ENCODE measurements at regions not wholly inside any gene's neighbourhood (a gene's known extent, or its start where the extent isn't known, plus 50 kb on each side); places are given as distances from the start of the nearest gene placed in this dataset.
"Not testable (repeated sequence)": the region's sequence is repeated elsewhere in the genome, so short reads cannot be mapped to it uniquely, and the experiment has no call there.

- CTCF ChIA-PET: interaction anchor here (1.0 kb wide), 1 partner anchor 11 kb away, joined by 4 read pairs; no protein-coding TSS in a partner anchor
- no peak for DNase-seq
- Mint-ChIP-seq H3K4me3 (no peak overlapping the region), H3K9me3 (ENCODE audit: low read depth) (no peaks in the 10 kb centered on the region), H3K27ac (no peak overlapping the region), H3K36me3 (ENCODE audit: low read depth) (no peaks in the 10 kb centered on the region), H3K4me1 (no peaks in the 10 kb centered on the region), H3K27me3 (peaks cover 9% of the 10 kb centered on the region)
- intact Hi-C loops (cut with DNase I, micrococcal nuclease): no loop called here
- POLR2A ChIA-PET: interaction anchor here (0.6 kb wide), 1 partner anchor 1192 kb away, joined by 3 read pairs; no protein-coding TSS in a partner anchor
- no peak for ATAC-seq
Measured at GRCh38 chr10:2885288-2886278, 181.8 kb upstream of the PFKP start.

- H3K36me3 Mint-ChIP-seq (ENCODE audit: low read depth); H3K27ac Mint-ChIP-seq; H3K4me3 Mint-ChIP-seq; POLR2A ChIA-PET; H3K4me1 Mint-ChIP-seq; H3K27me3 Mint-ChIP-seq; H3K9me3 Mint-ChIP-seq (ENCODE audit: low read depth); intact Hi-C loops (cut with DNase I, micrococcal nuclease); CTCF ChIA-PET; ATAC-seq; DNase-seq: not testable (repeated sequence)
Measured at GRCh38 chr10:2883983-2884540, 183.3 kb upstream of the PFKP start.

GRCh38 chr10:2883238-2883637 lies 184.1 kb upstream of the PFKP start:
- no peak for ATAC-seq
- Mint-ChIP-seq H3K4me3 (no peak overlapping the region), H3K36me3 (ENCODE audit: low read depth) (no peaks in the 10 kb centered on the region), H3K27me3 (peaks cover 9% of the 10 kb centered on the region), H3K9me3 (ENCODE audit: low read depth) (no peaks in the 10 kb centered on the region), H3K27ac (no peak overlapping the region), H3K4me1 (no peaks in the 10 kb centered on the region)
- POLR2A ChIA-PET: no interaction called here
- CTCF ChIA-PET: no interaction called here
- no peak for DNase-seq
- intact Hi-C loops (cut with DNase I, micrococcal nuclease): no loop called here

GRCh38 chr10:2882628-2883027 lies 184.7 kb upstream of the PFKP start:
- intact Hi-C loops (cut with DNase I, micrococcal nuclease): no loop called here
- Mint-ChIP-seq H3K9me3 (ENCODE audit: low read depth) (no peaks in the 10 kb centered on the region), H3K27ac (no peak overlapping the region), H3K36me3 (ENCODE audit: low read depth) (no peaks in the 10 kb centered on the region), H3K4me1 (no peaks in the 10 kb centered on the region), H3K4me3 (no peak overlapping the region), H3K27me3 (peaks cover 12% of the 10 kb centered on the region)
- ATAC-seq (no peak), DNase-seq (no peak)
- POLR2A ChIA-PET: no interaction called here
- CTCF ChIA-PET: no interaction called here

DNA sequence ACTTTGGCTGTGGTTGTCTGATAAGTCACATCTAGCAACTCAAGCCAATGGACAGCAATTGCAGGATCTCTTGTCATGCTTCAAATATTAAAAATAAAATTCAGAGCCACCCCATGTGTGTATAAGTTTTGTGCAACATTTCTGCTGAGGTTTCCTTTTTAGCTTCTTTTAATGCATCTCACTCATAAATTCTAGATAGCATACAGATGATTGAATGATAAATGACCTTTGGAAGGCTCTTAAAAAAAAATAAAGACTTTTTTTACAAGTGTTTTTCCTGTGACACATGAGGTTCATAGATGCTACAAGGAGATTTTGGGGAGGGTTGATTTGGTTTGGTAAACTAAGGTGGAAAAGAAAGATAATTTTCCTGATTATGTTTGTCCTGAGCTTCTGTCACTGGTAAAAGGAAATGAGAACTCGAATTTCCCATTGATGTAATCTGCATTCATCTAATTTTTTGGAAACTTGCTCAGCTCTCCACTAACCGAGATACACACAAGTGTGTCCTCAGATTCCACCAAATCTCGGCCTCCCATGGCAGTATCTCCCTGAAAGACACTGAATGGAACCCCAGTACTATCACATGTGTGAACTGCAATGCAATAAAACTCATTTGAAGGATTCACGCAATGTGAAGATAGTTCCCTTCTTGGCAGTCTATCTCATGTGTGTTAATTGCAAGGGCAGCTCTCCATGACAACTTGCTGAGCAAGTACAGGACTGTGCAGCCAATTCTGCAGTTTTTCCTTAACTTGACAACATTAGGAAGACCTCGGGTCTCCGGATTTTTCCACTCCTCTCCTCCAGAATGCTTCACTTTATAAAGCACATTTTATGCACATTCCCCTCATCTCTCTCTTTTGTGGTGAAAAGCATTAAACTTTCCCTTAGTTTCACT lies 185.4 kb upstream of the PFKP start:
- H3K4me3 Mint-ChIP-seq: no peak overlapping the region
- intact Hi-C loops (cut with DNase I, micrococcal nuclease): no loop called here
- H3K4me1 Mint-ChIP-seq: no peaks in the 10 kb centered on the region
- DNase-seq (no peak), ATAC-seq (no peak)
- ChIA-PET CTCF (no interaction called here), POLR2A (no interaction called here)
- no peak overlapping the region for H3K27ac Mint-ChIP-seq
- H3K27me3 Mint-ChIP-seq: peaks cover 13% of the 10 kb centered on the region
- no peaks in the 10 kb centered on the region for H3K9me3 Mint-ChIP-seq (ENCODE audit: low read depth)
- H3K36me3 Mint-ChIP-seq (ENCODE audit: low read depth): no peaks in the 10 kb centered on the region

GRCh38 chr10:2880050-2880449 lies 187.3 kb upstream of the PFKP start:
- ATAC-seq; POLR2A ChIA-PET; H3K4me3 Mint-ChIP-seq; H3K4me1 Mint-ChIP-seq; DNase-seq; H3K9me3 Mint-ChIP-seq (ENCODE audit: low read depth); H3K27ac Mint-ChIP-seq; CTCF ChIA-PET; intact Hi-C loops (cut with DNase I, micrococcal nuclease); H3K36me3 Mint-ChIP-seq (ENCODE audit: low read depth): not testable (repeated sequence)
- H3K27me3 Mint-ChIP-seq: peaks cover 13% of the 10 kb centered on the region

DNA sequence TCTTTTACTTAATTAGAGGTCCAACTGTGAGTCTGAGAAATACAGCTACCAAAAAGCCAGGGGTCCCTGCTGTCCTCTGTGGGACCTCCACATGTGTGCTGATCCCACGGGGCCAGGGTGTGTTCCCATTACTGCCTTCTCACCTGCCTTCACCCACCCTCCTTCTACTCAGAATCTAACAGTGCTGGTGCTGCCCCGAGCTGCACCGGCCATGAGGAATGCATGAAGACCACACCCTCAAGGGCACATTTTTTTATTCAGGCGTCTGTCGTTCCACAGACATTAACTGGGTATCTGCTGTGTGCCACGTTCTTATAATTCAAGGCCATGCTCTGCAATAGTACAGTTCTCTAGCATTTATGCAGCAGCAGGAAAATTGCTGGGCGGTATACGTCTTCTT lies 188.5 kb upstream of the PFKP start:
- Mint-ChIP-seq H3K36me3 (ENCODE audit: low read depth) (no peaks in the 10 kb centered on the region), H3K27me3 (peaks cover 11% of the 10 kb centered on the region), H3K27ac (no peak overlapping the region), H3K9me3 (ENCODE audit: low read depth) (no peaks in the 10 kb centered on the region), H3K4me3 (no peak overlapping the region), H3K4me1 (no peaks in the 10 kb centered on the region)
- no peak for ATAC-seq
- DNase-seq: no peak
- POLR2A ChIA-PET: no interaction called here
- intact Hi-C loops (cut with DNase I, micrococcal nuclease): no loop called here
- CTCF ChIA-PET: no interaction called here

- no peak for DNase-seq
- Mint-ChIP-seq H3K9me3 (ENCODE audit: low read depth) (no peaks in the 10 kb centered on the region), H3K36me3 (ENCODE audit: low read depth) (no peaks in the 10 kb centered on the region), H3K27ac (no peak overlapping the region), H3K4me3 (no peak overlapping the region), H3K27me3 (peaks cover 19% of the 10 kb centered on the region), H3K4me1 (no peaks in the 10 kb centered on the region)
- intact Hi-C loops (cut with DNase I, micrococcal nuclease): no loop called here
- CTCF ChIA-PET: no interaction called here
- ATAC-seq: no peak
- POLR2A ChIA-PET: no interaction called here
Measured at GRCh38 chr10:2876032-2876431, 191.3 kb upstream of the PFKP start.

GRCh38 chr10:2874963-2875362 lies 192.4 kb upstream of the PFKP start:
- Mint-ChIP-seq H3K27ac (no peak overlapping the region), H3K4me1 (no peaks in the 10 kb centered on the region), H3K27me3 (peaks cover 20% of the 10 kb centered on the region), H3K9me3 (ENCODE audit: low read depth) (no peaks in the 10 kb centered on the region), H3K36me3 (ENCODE audit: low read depth) (no peaks in the 10 kb centered on the region), H3K4me3 (no peak overlapping the region)
- POLR2A ChIA-PET: no interaction called here
- DNase-seq (no peak), ATAC-seq (no peak)
- intact Hi-C loops (cut with DNase I, micrococcal nuclease): no loop called here
- CTCF ChIA-PET: interaction anchor here (1.0 kb wide), 1 partner anchor 11 kb away, joined by 4 read pairs; no protein-coding TSS in a partner anchor

DNA sequence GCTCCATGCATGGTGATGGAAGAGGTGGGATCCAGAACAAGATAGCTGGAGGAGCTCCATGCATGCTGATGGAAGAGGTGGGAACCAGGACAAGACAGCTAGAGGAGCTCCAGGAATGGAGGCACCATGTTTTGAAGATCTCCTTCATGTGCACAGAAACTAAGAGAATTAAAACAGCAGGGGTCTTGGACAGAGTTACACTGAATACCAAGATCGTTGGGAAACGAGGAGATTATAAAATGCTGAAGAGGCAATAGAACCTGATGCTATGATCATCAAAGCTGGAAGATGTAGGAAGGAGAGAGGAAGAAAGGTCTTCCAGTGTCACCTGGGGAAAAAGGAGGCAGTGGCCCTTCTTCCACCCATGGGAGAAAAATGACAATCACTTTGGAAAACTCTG lies 193.6 kb upstream of the PFKP start:
- Mint-ChIP-seq H3K27me3 (peaks cover 21% of the 10 kb centered on the region), H3K9me3 (ENCODE audit: low read depth) (no peaks in the 10 kb centered on the region), H3K4me3 (no peak overlapping the region), H3K4me1 (no peaks in the 10 kb centered on the region), H3K27ac (no peak overlapping the region), H3K36me3 (ENCODE audit: low read depth) (no peaks in the 10 kb centered on the region)
- ATAC-seq: no peak
- ChIA-PET CTCF (no interaction called here), POLR2A (no interaction called here)
- intact Hi-C loops (cut with DNase I, micrococcal nuclease): no loop called here
- DNase-seq: no peak

GRCh38 chr10:2871673-2872219 lies 195.6 kb upstream of the PFKP start:
- intact Hi-C loops (cut with DNase I, micrococcal nuclease): no loop called here
- Mint-ChIP-seq H3K4me3 (no peak overlapping the region), H3K9me3 (ENCODE audit: low read depth) (no peaks in the 10 kb centered on the region), H3K27ac (no peak overlapping the region), H3K27me3 (peaks cover 20% of the 10 kb centered on the region), H3K36me3 (ENCODE audit: low read depth) (no peaks in the 10 kb centered on the region), H3K4me1 (no peaks in the 10 kb centered on the region)
- ChIA-PET CTCF (no interaction called here), POLR2A (no interaction called here)
- ATAC-seq (no peak), DNase-seq (no peak)
